Dedifferentiated amniotic fluid mesenchymal stem cell (primary cell): ENCODE measurements at regions not wholly inside any gene's neighbourhood (a gene's known extent, or its start where the extent isn't known, plus 50 kb on each side); places are given as distances from the start of the nearest gene placed in this dataset.

Experiments used
- DNase-seq: peaks from one replicate; pipeline ENCODE4 v3.0.0-alpha.2; 2016; ENCODE audit errors: extremely low spot score

- DNase-seq, result no peak
These were observed 53.0 kb upstream of the DAZL start for GRCh38 chr3:16658004-16658924.

- DNase-seq, result no peak
These were observed 53.9 kb upstream of the DAZL start for GRCh38 chr3:16658925-16659793.

GRCh38 chr3:16663854-16664712 is 58.9 kb upstream of the DAZL start:
- DNase-seq, result no peak

- no peak for DNase-seq
These were observed 60.1 kb upstream of the DAZL start for GRCh38 chr3:16665282-16665741.

GRCh38 chr3:16666206-16666605 is 61.0 kb upstream of the DAZL start:
- no peak for DNase-seq

GRCh38 chr3:16667633-16668032 is 62.4 kb upstream of the DAZL start:
- no peak for DNase-seq

GRCh38 chr3:16668776-16669545 is 63.7 kb upstream of the DAZL start:
- peak; percentile 30 for DNase-seq

- no peak for DNase-seq
These were observed 65.0 kb upstream of the DAZL start for GRCh38 chr3:16670191-16670590.

GRCh38 chr3:16671690-16672089 is 66.5 kb upstream of the DAZL start:
- no peak for DNase-seq

GRCh38 chr3:16673530-16673929 is 68.3 kb upstream of the DAZL start:
- DNase-seq, result no peak

GRCh38 chr3:16675805-16676204 is 70.6 kb upstream of the DAZL start:
- DNase-seq, result no peak

GRCh38 chr3:16686679-16687078 is 81.5 kb upstream of the DAZL start:
- DNase-seq, result no peak

- DNase-seq, result no peak
These were observed 82.0 kb upstream of the DAZL start for GRCh38 chr3:16687221-16687620.

GRCh38 chr3:16692486-16693344 is 87.5 kb upstream of the DAZL start:
- DNase-seq, result no peak

GRCh38 chr3:16693820-16694219 is 88.6 kb upstream of the DAZL start:
- no peak for DNase-seq

GRCh38 chr3:16695710-16696109 is 90.5 kb upstream of the DAZL start:
- no peak for DNase-seq

- DNase-seq, result no peak
These were observed 92.4 kb upstream of the DAZL start for GRCh38 chr3:16697443-16698147.

GRCh38 chr3:16700651-16701050 is 95.4 kb upstream of the DAZL start:
- DNase-seq, result no peak

- no peak for DNase-seq
These were observed 99.7 kb upstream of the DAZL start for GRCh38 chr3:16704941-16705340.
